Fibroblast of skin of left biceps (primary cell): ENCODE measurements at regions not wholly inside any gene's neighbourhood (a gene's known extent, or its start where the extent isn't known, plus 50 kb on each side); places are given as distances from the start of the nearest gene placed in this dataset.
A peak's percentile ranks its signal among the peaks of the same experiment; 100 is the strongest.

ENCODE experiments used
- DNase-seq, 2 experiments: peaks; one replicate each; pipeline ENCODE4 v3.0.0-alpha.2; 2013; ENCODE audit warnings: low read depth in 2 of 2

DNA sequence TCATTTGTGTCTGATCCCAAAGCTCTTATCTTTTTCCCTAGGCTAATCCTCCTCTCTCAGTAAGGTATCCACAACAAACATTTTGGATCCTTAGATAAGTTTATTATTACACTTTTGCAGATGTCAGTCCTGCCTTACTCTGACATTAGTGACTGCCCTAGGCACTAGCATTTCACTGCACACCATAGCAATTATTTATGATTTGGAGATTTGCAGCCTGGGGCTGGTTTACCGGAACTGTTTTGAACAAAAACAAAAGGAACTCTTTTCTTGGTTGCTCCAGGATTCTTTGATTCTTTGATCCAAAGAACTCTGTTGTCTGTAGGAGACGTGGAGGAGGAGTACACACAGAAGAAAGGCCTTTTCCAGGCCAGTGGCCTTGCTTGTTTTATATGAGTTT is 80.4 kb downstream of the EDNRB start:
- no peak for DNase-seq

DNA sequence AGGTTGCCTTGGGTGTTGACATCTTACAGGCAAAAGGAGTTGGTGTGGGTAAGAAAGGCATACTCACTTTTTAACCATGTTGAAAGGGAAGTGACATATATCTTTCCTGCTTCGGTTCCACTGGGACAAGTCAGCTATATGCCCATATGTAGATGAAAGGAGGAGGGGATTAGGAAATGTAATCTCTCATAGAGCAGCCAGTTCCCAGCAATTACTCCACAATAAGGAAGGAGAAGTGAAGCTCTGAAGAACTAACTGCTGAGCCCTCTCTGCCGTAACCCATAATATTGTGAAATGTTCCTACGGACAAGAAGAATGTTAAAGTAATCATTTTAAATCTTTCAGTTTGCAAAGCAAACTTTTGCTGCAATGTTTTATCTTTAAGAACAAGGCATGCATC is 82.2 kb downstream of the EDNRB start:
- no peak for DNase-seq

GRCh38 chr13:77833331-77833863 is 85.2 kb downstream of the EDNRB start:
- peak; percentile 8 to 17 for DNase-seq

DNA sequence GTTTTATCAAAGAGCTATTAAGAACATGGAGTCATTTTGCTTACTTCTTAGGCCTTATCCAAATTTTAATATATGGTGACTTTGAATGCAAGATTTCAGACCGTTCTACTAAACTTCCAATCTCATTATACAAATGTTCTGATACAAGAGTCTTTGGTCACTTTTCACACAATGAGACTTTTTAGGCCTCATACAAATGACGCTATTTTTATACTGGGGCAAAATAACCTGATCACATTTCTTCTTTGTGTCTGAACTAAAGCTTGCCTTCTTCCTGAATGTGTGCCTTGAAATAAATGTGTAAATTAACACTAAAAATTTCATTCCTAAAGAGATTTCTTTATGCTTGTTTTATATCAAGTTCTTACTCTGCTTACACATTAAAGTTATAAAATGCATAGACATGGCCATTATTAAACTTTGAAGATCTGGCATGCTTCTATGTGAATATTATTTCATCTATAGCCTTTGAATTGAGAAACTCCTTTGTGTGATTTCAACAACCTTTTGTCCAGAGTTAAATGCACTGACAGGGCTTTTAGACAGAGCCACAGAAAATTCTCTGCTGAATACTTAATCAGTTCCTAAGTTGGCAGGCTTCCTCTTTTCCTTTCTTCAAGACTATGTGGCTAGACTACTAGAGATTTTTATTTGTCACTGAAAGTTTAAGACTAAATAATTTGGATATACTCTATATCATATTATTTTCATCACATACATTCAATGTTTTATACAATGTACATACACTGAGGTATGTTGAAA is 86.1 kb downstream of the EDNRB start:
- no peak for DNase-seq

DNA sequence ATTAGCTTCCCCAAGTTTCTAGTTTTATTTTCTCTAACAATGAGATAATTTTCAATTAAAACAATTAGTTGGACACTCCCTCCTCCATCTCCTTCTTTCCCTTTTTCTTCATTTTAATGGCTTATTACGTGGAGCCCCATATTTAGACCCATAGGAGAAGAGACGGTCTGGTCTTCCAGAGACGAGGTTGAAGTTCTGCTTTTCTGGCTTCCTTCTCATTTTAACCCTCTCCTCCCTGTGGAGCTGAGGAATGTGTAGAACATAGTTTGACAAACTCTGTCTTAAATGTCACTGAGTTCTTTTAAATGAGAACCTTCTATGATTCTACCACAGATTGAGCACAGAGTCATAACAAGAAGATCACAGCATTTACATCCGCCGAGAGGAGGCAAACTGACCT is 86.8 kb downstream of the EDNRB start:
- DNase-seq: no peak

DNA sequence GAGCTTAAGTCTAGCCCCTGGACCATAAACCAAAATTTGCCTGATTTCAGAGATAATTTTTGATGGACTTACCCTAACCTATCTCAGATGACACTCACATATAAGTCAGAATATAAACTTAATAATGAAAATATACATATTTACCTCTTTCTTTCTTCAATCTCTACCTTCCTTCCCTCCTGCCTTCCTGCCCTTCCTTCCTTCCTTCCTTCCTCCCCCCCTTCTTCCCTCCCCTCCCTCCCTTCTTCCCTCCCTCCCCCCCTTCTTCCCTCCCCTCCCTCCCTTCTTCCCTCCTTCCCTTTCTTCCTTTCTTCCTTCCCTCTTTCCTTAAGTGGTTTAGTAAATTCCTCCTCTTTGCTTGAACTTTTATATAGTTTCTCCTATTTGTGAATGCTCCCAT is 88.7 kb downstream of the EDNRB start:
- no peak for DNase-seq

GRCh38 chr13:77828799-77829198 is 89.8 kb downstream of the EDNRB start:
- no peak for DNase-seq

DNA sequence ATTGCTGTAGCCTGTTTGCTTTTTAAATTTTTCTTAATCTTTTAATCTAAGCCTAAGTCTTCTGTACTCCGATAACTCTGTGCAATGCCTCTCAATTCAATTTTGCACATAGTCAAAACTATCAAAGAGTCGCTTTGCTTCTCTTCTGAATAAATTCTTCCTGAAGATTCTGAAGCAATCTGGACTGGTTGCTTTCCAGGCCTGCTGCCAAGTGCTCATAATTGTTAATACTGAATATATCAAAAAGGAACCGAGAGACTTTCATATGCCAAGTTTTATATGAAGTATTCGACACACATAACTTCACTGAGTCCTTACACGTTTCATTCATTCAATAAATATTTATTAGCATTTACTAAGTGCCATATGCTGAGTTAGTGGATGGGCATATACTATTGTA is 91.3 kb downstream of the EDNRB start:
- DNase-seq: no peak

DNA sequence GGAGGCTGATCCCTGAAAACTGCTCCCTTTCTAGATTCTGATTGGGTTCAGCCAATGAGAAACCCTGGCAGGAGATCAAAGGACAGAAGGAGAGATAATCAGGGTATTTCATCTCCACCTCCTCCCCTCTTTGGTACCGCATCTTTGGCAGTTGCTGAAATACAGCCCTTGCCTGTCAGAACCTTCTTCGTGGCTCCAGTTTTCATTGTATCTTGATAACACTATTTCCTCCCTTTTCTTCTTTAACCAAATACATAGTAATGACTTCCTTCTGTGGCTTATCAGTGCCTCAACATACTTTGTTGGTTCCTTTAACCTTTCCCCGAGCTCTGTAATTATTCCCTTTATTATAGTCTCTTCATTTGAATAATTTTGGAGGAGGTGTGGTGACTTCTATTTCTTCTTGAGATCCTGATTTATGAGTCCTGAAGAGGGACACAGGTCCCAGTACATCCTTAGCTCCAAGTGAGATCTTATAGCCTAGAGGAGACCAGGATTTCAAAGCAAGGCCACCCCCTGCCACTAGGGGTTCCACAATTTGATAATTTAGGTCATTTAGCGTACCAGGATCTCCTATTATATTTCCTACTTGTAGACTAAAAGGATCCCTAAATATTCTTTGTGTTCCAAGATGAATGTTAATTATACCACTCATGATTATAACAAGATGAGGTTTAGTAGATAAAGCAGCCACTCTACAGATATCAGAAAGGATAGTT is 98.0 kb downstream of the EDNRB start:
- no peak for DNase-seq

DNA sequence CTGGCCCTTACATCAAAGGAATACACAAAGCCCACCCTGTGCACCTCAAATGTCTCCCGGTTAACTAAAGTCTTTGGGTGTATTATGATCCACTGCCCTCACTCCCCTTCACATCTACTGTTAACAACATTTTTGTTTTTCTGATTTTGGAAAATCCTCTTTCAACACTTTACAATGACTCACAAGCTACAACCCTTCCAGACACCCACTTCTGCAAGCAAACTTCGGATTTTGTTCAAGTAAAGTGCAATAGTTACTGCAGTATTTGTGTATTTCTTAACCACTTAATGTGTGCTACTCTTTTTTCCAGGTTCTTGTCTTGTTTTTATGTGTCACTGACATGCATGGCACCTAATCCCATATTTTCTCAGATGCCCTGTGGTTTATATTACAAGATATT is 101.1 kb downstream of the EDNRB start:
- no peak for DNase-seq

GRCh38 chr13:77815330-77815729 is 103.3 kb downstream of the EDNRB start:
- no peak for DNase-seq
